ENCODE measurements at regions not wholly inside any gene's neighbourhood (a gene's known extent, or its start where the extent isn't known, plus 50 kb on each side); places are given as distances from the start of the nearest gene placed in this dataset.

GRCh38 chr4:20166544-20166943 is 85.2 kb upstream of the SLIT2 start:
- TF ChIP-seq CTCF (IDR thresholded peaks at IDR 0.05) (no peak), POLR2A (IDR thresholded peaks at IDR 0.05) (no peak)
